Ecto neural progenitor cell (in vitro differentiated cells): ENCODE measurements at regions not wholly inside any gene's neighbourhood (a gene's known extent, or its start where the extent isn't known, plus 50 kb on each side); places are given as distances from the start of the nearest gene placed in this dataset.

ENCODE experiments used
- DNase-seq: peaks from one replicate; pipeline ENCODE4 v3.0.0-alpha.2; 2018; ENCODE audit warnings: low spot score

DNA sequence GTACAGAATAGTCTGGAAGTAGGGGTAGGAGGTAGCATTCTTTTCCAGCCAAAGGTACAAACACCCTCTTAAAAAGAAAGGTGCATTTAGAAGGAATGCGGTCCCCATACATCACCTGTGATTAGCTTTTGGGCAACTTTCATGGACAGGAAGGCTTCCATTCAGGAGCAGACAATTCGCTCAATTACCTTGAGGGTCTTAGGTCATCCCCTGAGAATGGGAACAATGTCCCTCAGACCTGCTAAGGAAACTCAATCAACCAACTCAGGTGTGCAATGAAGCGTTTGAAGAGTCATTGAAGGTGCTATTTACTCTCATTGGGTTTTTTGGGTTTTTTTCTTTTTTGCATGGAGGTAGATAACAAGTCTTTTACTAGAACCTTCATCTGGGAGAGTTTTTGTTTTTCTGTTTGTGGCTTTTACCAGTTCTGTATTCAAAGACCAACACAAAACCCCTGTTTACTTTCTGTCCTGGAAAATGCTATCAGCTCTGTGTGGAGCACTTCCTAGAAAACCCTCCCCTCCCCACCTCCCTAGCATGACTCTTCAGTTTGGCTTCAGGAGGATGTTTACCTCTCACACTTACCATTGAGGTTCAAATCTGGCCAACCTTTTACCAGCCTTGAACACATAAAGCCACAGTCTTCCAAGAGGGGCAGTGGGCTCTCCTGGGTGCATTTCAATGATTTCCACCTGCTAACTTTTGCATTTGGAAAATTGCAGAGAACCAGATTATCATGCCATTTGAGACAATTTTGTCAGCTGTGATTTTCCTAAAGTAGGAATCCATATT lies 271.2 kb upstream of the PRDM1 start:
- no peak for DNase-seq

- no peak for DNase-seq
These were observed 275.1 kb upstream of the PRDM1 start for GRCh38 chr6:105810922-105811482.

DNA sequence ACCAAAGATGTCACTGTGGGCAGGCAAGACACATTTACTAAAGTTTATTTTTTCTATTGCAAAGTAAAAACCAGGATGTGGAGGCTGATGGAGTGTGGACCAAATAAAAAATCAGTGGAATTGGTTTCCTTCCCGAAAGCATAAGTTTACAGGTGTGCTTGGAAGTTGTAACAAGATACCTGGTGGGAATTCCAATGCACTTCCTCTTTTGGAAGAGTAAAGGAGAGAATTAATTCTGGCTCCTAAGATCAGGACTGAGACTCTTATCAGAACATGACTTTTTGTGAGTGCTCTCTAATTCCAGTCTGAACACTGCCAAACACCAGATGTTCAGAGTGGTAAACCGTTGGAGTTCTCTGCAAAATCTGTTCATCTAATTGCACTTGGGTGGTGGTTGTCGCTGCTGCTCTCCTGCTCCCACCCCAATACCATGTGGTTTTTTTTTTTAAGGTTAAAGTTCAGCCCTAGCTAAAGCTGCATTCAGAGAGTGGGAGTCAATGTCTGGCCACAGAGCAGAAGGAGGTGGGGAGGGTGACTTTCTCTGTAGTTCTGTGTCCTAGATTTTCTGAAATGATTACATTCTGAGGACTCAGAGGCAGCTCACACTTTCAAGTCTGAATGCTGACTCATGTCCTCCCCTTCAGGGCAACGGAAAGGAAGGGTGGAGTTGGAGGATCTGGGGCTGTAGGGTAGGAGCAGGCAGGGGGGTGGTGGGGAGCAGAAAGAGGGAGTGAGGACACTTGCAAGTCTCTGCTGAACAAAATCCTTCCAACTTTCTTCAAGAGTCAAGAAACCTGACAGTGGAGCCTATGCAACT lies 275.8 kb upstream of the PRDM1 start:
- DNase-seq: no peak

DNA sequence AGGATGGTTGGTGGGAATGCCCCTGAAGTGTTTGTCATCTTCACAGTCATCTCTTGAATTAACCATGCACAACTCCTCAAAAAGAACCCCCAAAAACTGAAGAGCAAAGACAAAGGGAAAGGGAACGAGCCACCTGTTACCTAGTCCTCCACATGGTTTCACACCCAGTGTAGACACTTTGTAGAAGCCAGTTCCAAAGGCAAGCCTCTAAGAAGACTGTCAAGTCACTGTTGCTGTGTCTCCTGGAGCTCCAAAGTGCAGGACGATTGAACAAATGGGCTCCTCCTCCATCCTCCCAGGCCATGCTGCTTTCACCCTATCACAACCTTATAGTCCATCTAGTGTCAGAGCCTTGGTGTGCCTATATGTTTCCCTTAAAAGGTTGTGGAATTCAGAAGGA lies 277.6 kb upstream of the PRDM1 start:
- no peak for DNase-seq

DNA sequence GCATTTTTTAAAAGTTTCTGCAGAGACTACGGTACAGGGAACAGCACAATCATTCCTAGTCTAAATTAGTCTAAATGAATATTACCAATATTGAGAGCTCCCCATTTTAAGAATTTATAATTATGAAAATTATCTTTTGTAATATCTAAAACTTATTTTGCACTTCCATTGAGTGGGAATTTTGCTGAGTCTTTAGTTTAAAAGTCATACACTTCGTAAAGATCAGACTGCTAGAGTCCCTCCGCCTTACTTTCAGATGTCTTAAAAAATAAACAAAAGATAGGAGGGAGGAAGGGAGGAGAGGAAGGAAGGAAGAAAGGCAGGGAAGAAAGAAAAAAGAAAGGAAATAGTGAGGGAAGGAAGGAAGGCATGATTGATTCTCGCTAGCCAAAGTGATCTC lies 278.2 kb upstream of the PRDM1 start:
- no peak for DNase-seq

- DNase-seq: no peak
These were observed 279.6 kb upstream of the PRDM1 start for GRCh38 chr6:105806486-105806920.

DNA sequence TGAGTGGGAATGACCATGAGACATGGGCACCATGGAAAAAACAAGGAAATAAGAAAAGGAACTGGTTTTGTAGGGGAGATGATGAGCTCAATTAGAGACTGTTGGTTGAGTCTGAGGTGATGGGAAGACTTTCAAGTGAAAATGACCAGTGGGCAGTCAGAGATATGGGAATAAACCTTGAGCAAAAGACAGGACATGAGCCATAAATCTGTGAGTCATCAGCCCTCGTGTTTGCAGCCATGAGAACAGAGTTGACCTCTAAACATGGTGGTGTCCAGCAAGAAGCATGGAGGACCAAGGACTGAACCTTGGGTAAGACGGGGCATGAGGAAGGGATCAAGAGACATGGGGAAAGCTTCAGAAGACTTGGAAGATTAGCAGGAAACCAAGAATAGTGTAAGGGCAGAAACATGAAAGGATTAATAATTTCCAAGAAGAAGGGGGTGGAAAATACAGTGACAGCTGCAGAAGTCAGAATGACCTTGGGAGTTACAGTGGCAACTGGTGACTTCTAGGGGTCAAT lies 280.6 kb upstream of the PRDM1 start:
- no peak for DNase-seq

DNA sequence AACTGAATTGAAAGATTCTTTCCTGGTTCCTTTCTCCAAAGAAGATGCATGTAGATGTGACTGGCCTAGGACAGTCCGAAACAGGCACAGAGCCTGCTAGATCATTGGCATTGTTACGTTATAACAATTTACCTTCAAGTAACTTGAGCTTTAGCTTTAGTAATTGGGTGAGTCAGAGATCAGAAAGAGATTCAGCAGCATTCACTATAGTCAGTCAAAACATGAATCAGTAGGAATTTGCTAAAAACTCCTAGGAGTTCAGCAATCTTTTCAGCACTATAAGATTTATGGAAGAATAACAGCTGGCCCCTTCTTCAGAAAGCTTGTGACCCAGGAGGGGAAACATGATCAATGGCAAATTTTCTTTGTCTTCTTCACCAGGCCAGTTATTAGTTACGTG lies 281.7 kb upstream of the PRDM1 start:
- DNase-seq: no peak

GRCh38 chr6:105804000-105804399 lies 282.1 kb upstream of the PRDM1 start:
- DNase-seq: no peak

DNA sequence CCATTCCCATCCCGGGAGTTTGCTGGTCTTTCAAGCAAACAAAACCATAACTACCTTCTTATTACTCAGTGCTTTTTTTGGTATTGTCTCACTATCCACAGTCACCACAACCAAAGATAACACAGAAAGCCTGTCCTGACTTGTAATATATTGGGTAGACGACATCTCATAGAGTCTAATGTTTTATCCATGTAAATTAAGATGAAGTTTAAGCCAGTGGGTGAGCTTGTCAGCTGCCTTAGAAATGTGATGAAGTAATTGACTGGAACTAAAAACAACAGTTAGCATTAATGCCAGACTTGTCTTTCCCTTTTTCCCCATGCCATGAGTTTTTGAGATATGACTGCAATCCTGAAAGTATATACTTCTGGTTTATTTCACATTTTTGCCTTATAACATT lies 282.7 kb upstream of the PRDM1 start:
- DNase-seq: no peak

- DNase-seq: no peak
These were observed 283.4 kb upstream of the PRDM1 start for GRCh38 chr6:105802703-105803102.

- DNase-seq: no peak
These were observed 285.3 kb upstream of the PRDM1 start for GRCh38 chr6:105800871-105801270.

- no peak for DNase-seq
These were observed 285.7 kb upstream of the PRDM1 start for GRCh38 chr6:105800398-105800797.

- no peak for DNase-seq
These were observed 287.1 kb upstream of the PRDM1 start for GRCh38 chr6:105799056-105799455.

DNA sequence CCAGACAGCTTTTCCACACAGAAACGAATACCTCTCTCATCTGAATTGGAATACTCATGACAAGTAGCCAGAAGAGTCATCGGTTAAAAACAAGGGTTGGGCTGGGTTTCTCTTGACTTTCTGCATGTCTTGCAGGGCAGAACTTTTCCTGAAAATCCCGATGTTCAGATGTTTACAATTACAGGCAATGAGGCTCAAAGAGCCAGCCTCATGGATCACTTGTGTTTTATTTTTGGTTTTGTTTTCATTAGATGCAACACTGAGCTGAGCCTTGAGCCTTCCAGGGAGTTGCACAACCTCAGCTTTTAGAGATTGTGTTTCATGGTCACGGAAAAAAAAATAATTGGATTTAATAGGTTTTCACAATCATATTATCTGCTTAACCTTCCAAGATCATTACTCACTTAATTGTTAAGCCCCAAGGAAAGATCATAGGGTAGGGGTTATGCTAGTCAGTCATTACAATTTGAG lies 288.1 kb upstream of the PRDM1 start:
- DNase-seq: no peak

GRCh38 chr6:105797286-105797979 lies 288.7 kb upstream of the PRDM1 start:
- no peak for DNase-seq

GRCh38 chr6:105795913-105796517 lies 290.1 kb upstream of the PRDM1 start:
- no peak for DNase-seq

- DNase-seq: no peak
These were observed 290.8 kb upstream of the PRDM1 start for GRCh38 chr6:105795366-105795765.

GRCh38 chr6:105794870-105795269 lies 291.3 kb upstream of the PRDM1 start:
- no peak for DNase-seq

DNA sequence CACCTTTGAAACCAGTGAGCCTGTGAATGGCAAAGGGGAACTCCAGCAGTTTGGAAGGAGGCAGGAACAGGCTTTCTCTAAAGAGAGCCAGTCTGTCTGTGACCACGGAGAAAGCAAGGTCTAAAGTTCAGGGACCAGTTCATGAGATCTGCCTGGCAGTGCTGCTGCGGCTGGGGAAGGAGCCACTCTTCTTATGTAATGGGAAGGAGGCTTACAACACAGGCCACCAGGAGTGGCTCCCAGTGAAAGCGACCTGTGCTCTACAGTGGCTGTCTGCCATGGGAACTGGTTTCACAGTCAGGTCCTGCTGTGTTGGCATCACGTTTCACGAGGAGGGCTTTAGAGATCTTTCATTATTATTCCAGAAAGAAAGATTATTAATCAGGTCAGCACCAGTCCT lies 291.9 kb upstream of the PRDM1 start:
- DNase-seq: no peak

GRCh38 chr6:105793130-105793529 lies 293.0 kb upstream of the PRDM1 start:
- DNase-seq: no peak
